NB4 (cell line): ENCODE measurements at regions not wholly inside any gene's neighbourhood (a gene's known extent, or its start where the extent isn't known, plus 50 kb on each side); places are given as distances from the start of the nearest gene placed in this dataset.

Experiments
- CTCF ChIP-seq: IDR thresholded peaks from one replicate; pipeline ENCODE4 v1.5.1; 2012; ENCODE audit warnings: low read depth, low read length
- MAX ChIP-seq: IDR thresholded peaks from 2 replicates; pipeline ENCODE4 v1.6.1; 2011; ENCODE audit warnings: low read depth, low read length
- POLR2A ChIP-seq: IDR thresholded peaks from 2 replicates; pipeline ENCODE4 v1.6.1; 2011; ENCODE audit warnings: mild to moderate bottlenecking; ENCODE audit not compliant: insufficient read length; ENCODE audit errors: extremely low read depth

GRCh38 chr6:164832410-164832809, 477.0 kb downstream of the C6orf118 start:
- TF ChIP-seq CTCF, result no peak
- TF ChIP-seq POLR2A, result no peak
- no peak for TF ChIP-seq MAX
